ENCODE measurements at regions not wholly inside any gene's neighbourhood (a gene's known extent, or its start where the extent isn't known, plus 50 kb on each side); places are given as distances from the start of the nearest gene placed in this dataset.

GRCh38 chr16:79995315-79995714, 394.8 kb upstream of the MAF start:
- Histone ChIP-seq H3K27ac (ENCODE audit: low read depth, low read length) (no peak overlapping the region), H3K4me1 (ENCODE audit: control insufficient read depth, insufficient read depth, low read length) (no peaks in the 10 kb centered on the region), H3K27me3 (ENCODE audit: control insufficient read depth, insufficient read depth, low read length, poor library complexity, severe bottlenecking) (peaks cover 12% of the 10 kb centered on the region), H3K9ac (ENCODE audit: extremely low read depth, low read length, poor library complexity, severe bottlenecking) (no peak overlapping the region), H3K4me3 (ENCODE audit: low read length) (no peak overlapping the region), H3K36me3 (ENCODE audit: control insufficient read depth, insufficient read depth, low read length) (no peaks in the 10 kb centered on the region), H3K9me3 (ENCODE audit: control insufficient read depth, low read length) (no peaks in the 10 kb centered on the region)
- Mint-ChIP-seq H3K9me3 (no peaks in the 10 kb centered on the region), H3K27me3 (ENCODE audit: insufficient read depth) (peaks cover 48% of the 10 kb centered on the region), H3K36me3 (ENCODE audit: low read depth) (no peaks in the 10 kb centered on the region), H3K4me1 (no peaks in the 10 kb centered on the region), H3K4me3 (no peak overlapping the region), H3K27ac (no peak overlapping the region)
- 92 to 100% methylated on average over 4 to 7 of the region's 7 CpGs for WGBS, 2 experiments (ENCODE audit: insufficient coverage in 1 of 2, insufficient read length in 1 of 2)
- no peak for TF ChIP-seq CTCF (conservative IDR thresholded peaks at IDR 0.05)
- DNase-seq: no peak

GRCh38 chr16:79994418-79994817, 393.9 kb upstream of the MAF start:
- Histone ChIP-seq H3K36me3 (ENCODE audit: control insufficient read depth, insufficient read depth, low read length) (no peaks in the 10 kb centered on the region), H3K27ac (ENCODE audit: low read depth, low read length) (no peak overlapping the region), H3K9me3 (ENCODE audit: control insufficient read depth, low read length) (no peaks in the 10 kb centered on the region), H3K4me1 (ENCODE audit: control insufficient read depth, insufficient read depth, low read length) (no peaks in the 10 kb centered on the region), H3K9ac (ENCODE audit: extremely low read depth, low read length, poor library complexity, severe bottlenecking) (no peak overlapping the region), H3K27me3 (ENCODE audit: control insufficient read depth, insufficient read depth, low read length, poor library complexity, severe bottlenecking) (peaks cover 7% of the 10 kb centered on the region), H3K4me3 (ENCODE audit: low read length) (no peak overlapping the region)
- 70 to 76% methylated on average over 2 to 5 of the region's 5 CpGs for WGBS, 2 experiments (ENCODE audit: insufficient coverage in 1 of 2, insufficient read length in 1 of 2)
- H3K27me3 Mint-ChIP-seq (ENCODE audit: insufficient read depth): peaks cover 45% of the 10 kb centered on the region
- H3K36me3 Mint-ChIP-seq (ENCODE audit: low read depth): no peaks in the 10 kb centered on the region
- no peak overlapping the region for H3K27ac Mint-ChIP-seq
- no peak overlapping the region for H3K4me3 Mint-ChIP-seq
- no peak for TF ChIP-seq CTCF (conservative IDR thresholded peaks at IDR 0.05)
- no peak for DNase-seq
- no peaks in the 10 kb centered on the region for H3K9me3 Mint-ChIP-seq
- H3K4me1 Mint-ChIP-seq: no peaks in the 10 kb centered on the region

GRCh38 chr16:79993629-79994209, 393.2 kb upstream of the MAF start:
- Mint-ChIP-seq H3K27me3 (ENCODE audit: insufficient read depth) (peaks cover 44% of the 10 kb centered on the region), H3K27ac (no peak overlapping the region), H3K4me1 (no peaks in the 10 kb centered on the region), H3K9me3 (no peaks in the 10 kb centered on the region), H3K36me3 (ENCODE audit: low read depth) (no peaks in the 10 kb centered on the region), H3K4me3 (no peak overlapping the region)
- no peaks in the 10 kb centered on the region for H3K36me3 ChIP-seq (ENCODE audit: control insufficient read depth, insufficient read depth, low read length)
- TF ChIP-seq CTCF (conservative IDR thresholded peaks at IDR 0.05): no peak
- no peak overlapping the region for H3K4me3 ChIP-seq (ENCODE audit: low read length)
- H3K9ac ChIP-seq (ENCODE audit: extremely low read depth, low read length, poor library complexity, severe bottlenecking): no peak overlapping the region
- no peaks in the 10 kb centered on the region for H3K4me1 ChIP-seq (ENCODE audit: control insufficient read depth, insufficient read depth, low read length)
- 96% methylated on average over 5 of the region's 5 CpGs for WGBS, 2 experiments (ENCODE audit: insufficient coverage in 1 of 2, insufficient read length in 1 of 2)
- no peak overlapping the region for H3K27ac ChIP-seq (ENCODE audit: low read depth, low read length)
- H3K27me3 ChIP-seq (ENCODE audit: control insufficient read depth, insufficient read depth, low read length, poor library complexity, severe bottlenecking): peaks cover 6% of the 10 kb centered on the region
- H3K9me3 ChIP-seq (ENCODE audit: control insufficient read depth, low read length): no peaks in the 10 kb centered on the region
- DNase-seq: no peak
